ENCODE measurements at regions not wholly inside any gene's neighbourhood (a gene's known extent, or its start where the extent isn't known, plus 50 kb on each side); places are given as distances from the start of the nearest gene placed in this dataset.

- TF ChIP-seq CTCF (IDR thresholded peaks at IDR 0.05; ENCODE audit: insufficient read depth, low read length) (no peak), REST (IDR thresholded peaks at IDR 0.05; ENCODE audit: insufficient replicate concordance, low read depth) (no peak), POLR2AphosphoS5 (IDR thresholded peaks at IDR 0.05; ENCODE audit: low read depth) (no peak), SPI1 (IDR thresholded peaks at IDR 0.05; ENCODE audit: borderline replicate concordance, low read depth) (no peak)
These were observed 292.6 kb upstream of the PTCHD4 start for GRCh38 chr6:48403587-48403986.
